NCI-H748 (cell line): ENCODE measurements at regions not wholly inside any gene's neighbourhood (a gene's known extent, or its start where the extent isn't known, plus 50 kb on each side); places are given as distances from the start of the nearest gene placed in this dataset.

Source experiments
- DNase-seq: peaks from one replicate; lab custom pipeline; 2025; ENCODE audit not compliant: unreplicated experiment; lab: John Stamatoyannopoulos, UW

GRCh38 chr2:8198766-8199382, 483.0 kb upstream of the ID2 start:
- no peak for DNase-seq

- peak; percentile 79 for DNase-seq
These were observed 479.7 kb upstream of the ID2 start for GRCh38 chr2:8202132-8202531.

DNA sequence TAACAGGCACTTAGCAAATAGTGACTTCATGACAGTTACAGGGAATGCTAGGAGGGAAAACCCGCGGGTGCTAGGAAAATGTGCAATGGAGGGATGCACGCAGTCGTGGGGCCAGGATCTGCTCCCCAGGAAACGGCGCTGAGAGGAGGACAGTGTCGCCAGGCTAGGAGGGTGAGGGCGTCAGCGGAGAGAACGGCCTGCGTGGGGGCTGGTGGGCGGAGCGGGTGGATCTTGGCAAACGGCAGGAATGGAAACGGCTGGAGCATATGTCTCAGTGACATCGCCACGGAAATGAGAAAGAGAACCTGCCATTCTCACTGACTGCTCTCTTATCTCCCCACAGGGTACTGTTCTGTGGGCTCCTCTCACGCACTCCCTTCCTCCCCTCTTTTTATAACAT, 478.5 kb upstream of the ID2 start:
- peak; percentile 21 for DNase-seq

- no peak for DNase-seq
These were observed 477.1 kb upstream of the ID2 start for GRCh38 chr2:8204711-8205110.

DNA sequence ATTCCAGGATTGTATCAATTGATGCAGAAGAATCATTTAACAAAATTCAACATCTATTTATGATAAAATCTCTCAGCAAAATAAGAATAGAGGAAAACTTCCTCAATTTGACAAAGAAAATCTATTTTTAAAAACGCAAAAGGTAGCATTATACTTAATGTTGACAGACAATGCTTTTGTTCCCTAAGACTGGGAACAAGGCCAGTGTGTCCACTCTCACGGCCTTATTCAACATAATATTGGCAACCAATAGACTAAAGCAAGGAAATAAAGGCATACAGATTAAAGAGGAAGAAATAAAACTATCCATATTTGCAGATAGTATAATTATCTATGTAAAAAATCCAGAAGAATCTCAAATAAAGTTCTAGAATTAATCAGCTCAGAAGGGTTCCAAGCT, 472.4 kb upstream of the ID2 start:
- no peak for DNase-seq

GRCh38 chr2:8211384-8211783, 470.5 kb upstream of the ID2 start:
- DNase-seq, result no peak

DNA sequence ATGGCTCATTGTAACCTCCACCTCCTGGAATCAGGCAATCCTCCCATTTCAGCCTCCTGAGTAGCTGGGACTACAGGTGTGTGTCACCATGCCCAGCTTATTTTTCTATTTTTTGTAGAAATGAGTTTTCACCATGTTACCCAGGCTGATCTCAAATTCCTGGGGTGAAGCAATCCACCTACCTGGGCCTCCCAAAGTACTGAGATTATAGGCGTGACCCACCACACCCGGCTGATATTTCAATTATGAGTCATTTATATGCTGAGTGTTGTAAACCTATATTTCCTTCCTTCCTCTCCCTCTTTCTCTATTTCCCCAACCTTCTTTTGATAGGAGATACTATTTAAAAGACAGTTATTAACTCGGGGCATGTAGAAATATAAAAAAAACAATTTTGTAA, 469.6 kb upstream of the ID2 start:
- DNase-seq, result no peak

DNA sequence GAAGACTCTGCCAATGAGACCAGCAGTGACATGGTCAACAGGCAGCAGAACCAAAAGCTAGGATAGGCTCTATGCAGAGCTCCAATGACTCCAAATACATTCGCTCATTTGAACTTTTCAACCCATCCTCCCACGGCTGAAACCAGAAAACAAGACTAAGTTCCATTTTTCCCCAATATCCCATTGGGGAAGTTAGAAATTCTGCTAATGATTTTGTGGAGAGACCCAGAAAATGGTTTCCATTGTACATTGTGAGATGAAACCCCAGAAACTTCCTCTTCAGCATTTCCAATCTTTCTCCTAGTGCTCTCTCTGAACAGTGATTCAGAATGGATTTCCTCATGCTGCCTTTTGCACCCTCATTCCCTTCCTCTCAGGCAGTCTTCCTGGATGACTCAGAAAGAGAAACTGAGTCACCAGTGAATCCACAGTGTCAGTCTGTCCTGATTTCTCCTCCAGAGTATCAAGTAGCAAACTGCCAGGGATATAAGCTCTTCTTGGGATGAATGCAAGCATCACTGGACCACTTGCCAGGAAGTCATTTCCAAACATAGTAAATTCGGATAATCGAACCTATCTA, 467.7 kb upstream of the ID2 start:
- DNase-seq, result no peak

DNA sequence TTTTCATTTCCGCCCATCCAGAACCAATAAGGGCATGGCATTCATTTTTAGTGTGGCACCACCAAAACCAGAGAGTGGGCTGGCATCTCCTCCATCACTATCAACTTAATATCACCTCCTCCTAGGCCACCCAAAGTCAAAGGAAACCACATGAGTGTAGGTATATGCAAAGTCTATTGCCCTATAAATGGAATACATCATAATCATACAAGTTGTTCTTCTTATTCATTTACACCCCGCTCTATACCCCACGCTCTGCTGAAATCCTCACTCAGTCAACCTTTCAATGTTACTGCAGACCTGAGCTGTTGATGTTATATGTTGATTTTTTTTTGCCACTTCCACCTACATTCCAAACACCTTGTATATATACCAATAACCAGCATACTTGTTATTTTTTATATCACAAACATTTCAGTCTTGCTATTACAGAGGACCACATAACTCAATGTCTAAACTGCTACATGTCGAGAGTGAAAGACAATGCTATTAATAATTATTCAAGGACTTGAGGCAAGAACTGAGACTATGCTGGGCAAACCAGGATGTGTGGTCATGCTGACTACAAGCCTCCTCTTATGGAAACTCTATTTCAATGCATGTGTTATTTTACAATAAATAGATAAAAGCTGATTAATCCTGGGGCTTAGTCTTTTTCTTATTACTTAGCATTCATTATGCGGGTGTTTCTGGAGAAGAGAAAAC, 466.5 kb upstream of the ID2 start:
- no peak for DNase-seq

- DNase-seq, result no peak
These were observed 465.9 kb upstream of the ID2 start for GRCh38 chr2:8215982-8216381.

GRCh38 chr2:8216397-8216796, 465.5 kb upstream of the ID2 start:
- DNase-seq, result no peak

- DNase-seq, result peak; percentile 79
These were observed 464.3 kb upstream of the ID2 start for GRCh38 chr2:8217468-8218030.

GRCh38 chr2:8219096-8219495, 462.8 kb upstream of the ID2 start:
- DNase-seq, result no peak

- DNase-seq, result no peak
These were observed 462.1 kb upstream of the ID2 start for GRCh38 chr2:8219631-8220355.

DNA sequence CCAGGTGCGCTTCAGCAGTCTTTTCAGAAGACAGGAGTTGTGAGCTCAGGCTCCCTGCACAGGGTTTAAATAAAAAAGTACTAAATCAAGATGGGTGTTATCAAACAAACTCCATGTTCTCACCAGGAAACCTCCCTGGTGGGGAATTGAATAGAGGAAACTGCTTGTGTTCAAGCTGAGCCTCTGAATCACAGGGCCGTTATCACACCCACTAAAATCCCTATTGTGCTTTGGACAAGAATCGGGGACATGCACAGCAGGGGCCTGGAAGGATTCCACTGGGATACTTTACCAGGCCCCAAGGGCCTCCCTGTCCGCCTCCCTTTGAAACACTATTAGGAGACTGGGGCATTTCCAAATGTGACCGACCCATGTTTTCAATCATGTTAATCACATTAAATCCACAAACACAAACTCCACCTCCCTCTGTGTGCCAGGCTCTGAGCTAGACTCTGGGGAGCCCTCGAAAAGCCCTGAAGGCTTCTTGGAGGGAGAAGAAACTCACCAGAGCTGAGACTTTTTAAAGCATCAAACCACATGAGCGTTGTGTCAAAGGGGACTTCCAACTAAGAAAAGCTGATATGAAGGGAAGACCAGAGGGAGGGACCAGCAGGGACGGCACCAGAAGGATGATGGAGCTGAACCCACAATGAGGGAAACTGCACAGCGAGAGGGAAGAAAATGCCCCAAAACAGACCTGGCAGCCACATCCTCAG, 458.7 kb upstream of the ID2 start:
- DNase-seq, result no peak

GRCh38 chr2:8223695-8224346, 458.0 kb upstream of the ID2 start:
- no peak for DNase-seq

- DNase-seq, result no peak
These were observed 457.3 kb upstream of the ID2 start for GRCh38 chr2:8224347-8225190.

DNA sequence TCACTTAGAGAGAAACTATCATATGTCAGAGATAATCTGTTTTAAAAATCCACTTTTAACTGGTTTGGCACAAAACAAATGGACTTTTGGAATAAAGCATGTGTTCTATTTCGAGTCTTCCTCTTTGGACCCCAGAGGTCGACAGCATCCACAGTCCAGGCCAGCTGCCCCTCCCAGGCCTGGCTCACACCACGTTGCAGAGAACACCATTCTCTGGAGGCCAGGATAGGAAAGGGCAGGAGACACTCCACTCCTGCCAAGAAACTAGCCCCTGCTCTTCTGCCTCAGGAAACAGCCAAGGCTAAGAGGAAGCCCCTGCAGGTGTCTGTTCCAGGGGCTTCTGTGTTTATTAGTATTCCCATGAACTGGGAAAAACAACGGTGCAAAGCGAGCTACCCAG, 456.6 kb upstream of the ID2 start:
- no peak for DNase-seq

GRCh38 chr2:8225798-8226197, 456.1 kb upstream of the ID2 start:
- DNase-seq, result no peak

GRCh38 chr2:8229546-8229986, 452.3 kb upstream of the ID2 start:
- peak; percentile 40 for DNase-seq
